Vagina (tissue), 2 donors: ENCODE measurements at regions not wholly inside any gene's neighbourhood (a gene's known extent, or its start where the extent isn't known, plus 50 kb on each side); places are given as distances from the start of the nearest gene placed in this dataset.

Experiments
- CTCF ChIP-seq, 3 experiments: fragments of 450-650 bp in 2 of 3; fragments of 200-600 bp in 1 of 3; sonication (generic) in 1 of 3; IDR thresholded peaks; one replicate each; pipeline ENCODE4 v1.5.1; 2017 to 2019; ENCODE audit warnings: antibody characterized with exemption in 3 of 3, mild to moderate bottlenecking in 2 of 3, moderate library complexity in 2 of 3
- POLR2A ChIP-seq, 2 donors: fragments of 450-650 bp; IDR thresholded peaks; one replicate each; pipeline ENCODE4 v1.6.1; 2017; ENCODE audit warnings: antibody characterized with exemption in 2 of 2, mild to moderate bottlenecking in 2 of 2, moderate library complexity in 2 of 2
- POLR2AphosphoS5 ChIP-seq, 2 donors: sonication (generic); formaldehyde crosslinking; IDR thresholded peaks; one replicate each; pipeline ENCODE4 v1.9.0; 2017; ENCODE audit warnings: antibody characterized with exemption in 2 of 2, mild to moderate bottlenecking in 2 of 2, low read depth in 1 of 2; ENCODE audit not compliant: insufficient read depth in 1 of 2

GRCh38 chr3:76039431-76039830 lies 254.1 kb upstream of the ZNF717 start:
- no peak for TF ChIP-seq CTCF (IDR thresholded peaks at IDR 0.05)
- no peak for TF ChIP-seq POLR2A (IDR thresholded peaks at IDR 0.05)
- no peak for TF ChIP-seq POLR2AphosphoS5 (IDR thresholded peaks at IDR 0.05; ENCODE audit: insufficient read depth in 1 of 2, low read depth in 1 of 2)
